OCI-LY1 (cell line): ENCODE measurements at regions not wholly inside any gene's neighbourhood (a gene's known extent, or its start where the extent isn't known, plus 50 kb on each side); places are given as distances from the start of the nearest gene placed in this dataset.

Experiments
- CTCF ChIP-seq: fragments of 200-600 bp; sonication (generic), shearing (Covaris generic); IDR thresholded peaks from 2 replicates; pipeline ENCODE4 v1.5.1; 2017; ENCODE audit warnings: mild to moderate bottlenecking, antibody characterized with exemption, low read length, moderate library complexity, mixed read lengths
- EZH2 ChIP-seq: fragments of 200-600 bp; sonication (generic), shearing (Covaris generic); IDR thresholded peaks from 2 replicates; pipeline ENCODE4 v1.8.0; 2017; ENCODE audit warnings: borderline replicate concordance, mixed run types, mild to moderate bottlenecking, antibody characterized with exemption, low read length, moderate library complexity, mixed read lengths

- TF ChIP-seq EZH2, result no peak
- TF ChIP-seq CTCF, result no peak
Measured at GRCh38 chr17:20925954-20926353, 116.9 kb downstream of the USP22 start.
